IMR-90 (cell line): ENCODE measurements at regions not wholly inside any gene's neighbourhood (a gene's known extent, or its start where the extent isn't known, plus 50 kb on each side); places are given as distances from the start of the nearest gene placed in this dataset.

Experiments
- ATAC-seq: fragments of 200-7000 bp; cut with Tn5 transposase; 2 replicates; pipeline ENCODE4 v1.9.1; 2020; ENCODE audit warnings: low read depth, mild to moderate bottlenecking, moderate library complexity
- BruUV-seq: library from RNA; stranded (reverse); fragments of 400-500 nt; replicated peaks from 2 replicates; lab custom pipeline; 2021; lab: Mats Ljungman, UMichigan
- CTCF ChIA-PET: fragments of 300-600 bp; formaldehyde crosslinking; extraction: SDS; loops from one replicate; lab custom pipeline; 2021; ENCODE audit warnings: antibody characterized with exemption; lab: Yijun Ruan, JAX
- POLR2A ChIA-PET: fragments of 300-600 bp; sonication (Branson Sonifier 250); formaldehyde crosslinking; loops from one replicate; lab custom pipeline; 2022; ENCODE audit warnings: antibody characterized with exemption; ENCODE audit not compliant: unreplicated experiment; lab: Charles Lee
- DNase-seq: peaks from one replicate; pipeline ENCODE4 v3.0.0; 2013
- H2AFZ ChIP-seq: replicated peaks from 2 replicates; pipeline ENCODE3; 2013; ENCODE audit warnings: low read length, mild to moderate bottlenecking; ENCODE audit not compliant: poor library complexity
- H2AK5ac ChIP-seq: 2 replicates; pipeline ENCODE4 v1.6.1; 2013; ENCODE audit warnings: low read depth, low read length, inconsistent platforms
- H2AK9ac ChIP-seq: replicated peaks from 2 replicates; pipeline ENCODE3; 2013; ENCODE audit warnings: mild to moderate bottlenecking, low read depth, low read length, moderate library complexity; ENCODE audit not compliant: poor library complexity
- H2BK120ac ChIP-seq: 2 replicates; pipeline ENCODE4 v1.6.1; 2013; ENCODE audit warnings: low read depth, low read length, inconsistent platforms
- H2BK15ac ChIP-seq: 3 replicates; pipeline ENCODE4 v1.6.1; 2013; ENCODE audit warnings: low read depth, low read length, inconsistent platforms
- H2BK20ac ChIP-seq: 2 replicates; pipeline ENCODE4 v1.6.1; 2013; ENCODE audit warnings: low read depth, mild to moderate bottlenecking, inconsistent platforms, low read length, moderate library complexity
- H2BK5ac ChIP-seq: 2 replicates; pipeline ENCODE4 v1.6.1; 2013; ENCODE audit warnings: mild to moderate bottlenecking, low read depth, low read length, inconsistent platforms; ENCODE audit not compliant: poor library complexity, severe bottlenecking
- H3K14ac ChIP-seq: replicated peaks from 2 replicates; pipeline ENCODE4 v1.6.1; 2013; ENCODE audit warnings: low read depth, low read length, inconsistent platforms
- H3K18ac ChIP-seq: 2 replicates; pipeline ENCODE4 v1.6.1; 2013; ENCODE audit warnings: low read depth, low read length, control low read depth
- H3K23ac ChIP-seq: 2 replicates; pipeline ENCODE4 v1.6.1; 2013; ENCODE audit warnings: low read depth, low read length, inconsistent platforms
- H3K27ac ChIP-seq: 2 replicates; pipeline ENCODE4 v1.5.1; 2013; ENCODE audit warnings: mild to moderate bottlenecking, control low read depth, low read length; ENCODE audit not compliant: insufficient read depth
- H3K27me3 ChIP-seq: 2 replicates; pipeline ENCODE4 v1.6.1; 2013; ENCODE audit warnings: low read length; ENCODE audit not compliant: control insufficient read depth, insufficient read depth
- H3K36me3 ChIP-seq: 2 replicates; pipeline ENCODE4 v1.6.1; 2013; ENCODE audit warnings: low read length, mixed read lengths; ENCODE audit not compliant: control insufficient read depth, insufficient read depth
- H3K4ac ChIP-seq: 2 replicates; pipeline ENCODE4 v1.6.1; 2013; ENCODE audit warnings: low read depth, low read length, inconsistent platforms
- H3K4me1 ChIP-seq: 2 replicates; pipeline ENCODE4 v1.6.1; 2013; ENCODE audit warnings: low read length, mixed read lengths; ENCODE audit not compliant: control insufficient read depth, insufficient read depth
- H3K4me2 ChIP-seq: 2 replicates; pipeline ENCODE4 v1.6.1; 2013; ENCODE audit warnings: low read depth, mild to moderate bottlenecking, control low read depth, low read length, moderate library complexity
- H3K4me3 ChIP-seq: 2 replicates; pipeline ENCODE4 v1.5.1; 2013; ENCODE audit warnings: low read depth, mild to moderate bottlenecking, control low read depth, low read length, moderate library complexity; ENCODE audit not compliant: insufficient read depth
- H3K56ac ChIP-seq: 2 replicates; pipeline ENCODE4 v1.6.1; 2013; ENCODE audit warnings: low read length, inconsistent platforms; ENCODE audit not compliant: insufficient read depth; ENCODE audit errors: extremely low read depth
- H3K79me1 ChIP-seq, 2 experiments: 2 replicates each; pipeline ENCODE4 v1.6.1; 2013; ENCODE audit warnings: low read length in 2 of 2, inconsistent platforms in 1 of 2, low read depth in 1 of 2
- H3K9ac ChIP-seq: 2 replicates; pipeline ENCODE4 v1.6.1; 2013; ENCODE audit warnings: low read depth, low read length, control low read depth
- H3K9me1 ChIP-seq: 2 replicates; pipeline ENCODE4 v1.6.1; 2013; ENCODE audit warnings: low read length, inconsistent platforms; ENCODE audit not compliant: insufficient read depth
- H3K9me3 ChIP-seq: 2 replicates; pipeline ENCODE4 v1.6.1; 2013; ENCODE audit warnings: low read length; ENCODE audit not compliant: control insufficient read depth, insufficient read depth
- H4K20me1 ChIP-seq: 2 replicates; pipeline ENCODE4 v1.6.1; 2013; ENCODE audit warnings: low read length, inconsistent platforms; ENCODE audit not compliant: insufficient read depth
- H4K5ac ChIP-seq: 2 replicates; pipeline ENCODE4 v1.6.1; 2013; ENCODE audit warnings: mild to moderate bottlenecking, low read depth, low read length, control low read depth
- H4K8ac ChIP-seq, 2 experiments: 2 replicates each; pipeline ENCODE4 v1.6.1; 2013; ENCODE audit warnings: low read depth in 2 of 2, low read length in 2 of 2, control low read depth in 1 of 2, inconsistent platforms in 1 of 2
- H4K91ac ChIP-seq: 2 replicates; pipeline ENCODE4 v1.6.1; 2013; ENCODE audit warnings: low read depth, low read length, inconsistent platforms; ENCODE audit not compliant: insufficient read depth
- BHLHE40 ChIP-seq: fragments of 150-350 bp; IDR thresholded peaks from 2 replicates; pipeline ENCODE4 v1.6.1; 2016; ENCODE audit warnings: mild to moderate bottlenecking, low read depth, low read length
- CEBPB ChIP-seq: IDR thresholded peaks from 2 replicates; pipeline ENCODE4 v1.6.1; 2012; ENCODE audit warnings: low read depth, low read length, improper control_type of control experiment
- CHD1 ChIP-seq: IDR thresholded peaks from 2 replicates; pipeline ENCODE4 v1.6.1; 2012; ENCODE audit warnings: low read depth, low read length, improper control_type of control experiment
- CTCF ChIP-seq: conservative IDR thresholded peaks from 2 replicates; pipeline ENCODE4 v1.5.1; 2012; ENCODE audit warnings: mild to moderate bottlenecking, low read depth, low read length, improper control_type of control experiment
- FOS ChIP-seq: fragments of 150-350 bp; IDR thresholded peaks from 2 replicates; pipeline ENCODE4 v1.6.1; 2016; ENCODE audit warnings: low read depth, low read length
- MAFK ChIP-seq: IDR thresholded peaks from 2 replicates; pipeline ENCODE4 v1.6.1; 2012; ENCODE audit warnings: low read depth, low read length, improper control_type of control experiment
- MAZ ChIP-seq: IDR thresholded peaks from 2 replicates; pipeline ENCODE4 v1.6.1; 2012; ENCODE audit warnings: low read depth, mild to moderate bottlenecking, low read length, improper control_type of control experiment, moderate library complexity, borderline replicate concordance
- MXI1 ChIP-seq: IDR thresholded peaks from 2 replicates; pipeline ENCODE4 v1.6.1; 2012; ENCODE audit warnings: low read depth, mild to moderate bottlenecking, low read length, moderate library complexity, borderline replicate concordance
- NFE2L2 ChIP-seq: fragments of 150-350 bp; IDR thresholded peaks from 2 replicates; pipeline ENCODE4 v1.6.1; 2016; ENCODE audit warnings: low read depth, mild to moderate bottlenecking, low read length
- POLR2A ChIP-seq: IDR thresholded peaks from 2 replicates; pipeline ENCODE4 v1.6.1; 2012; ENCODE audit warnings: mild to moderate bottlenecking, low read depth, low read length
- RAD21 ChIP-seq: IDR thresholded peaks from 2 replicates; pipeline ENCODE4 v1.6.1; 2012; ENCODE audit warnings: low read length, improper control_type of control experiment
- RCOR1 ChIP-seq: IDR thresholded peaks from 2 replicates; pipeline ENCODE4 v1.6.1; 2012; ENCODE audit warnings: mild to moderate bottlenecking, low read length, improper control_type of control experiment; ENCODE audit not compliant: insufficient replicate concordance
- RFX5 ChIP-seq: IDR thresholded peaks from 2 replicates; pipeline ENCODE4 v1.8.0; 2012; ENCODE audit warnings: low read depth, mild to moderate bottlenecking, low read length, moderate library complexity
- SMC3 ChIP-seq: fragments of 150-350 bp; IDR thresholded peaks from 2 replicates; pipeline ENCODE4 v1.6.1; 2016; ENCODE audit warnings: low read depth, mild to moderate bottlenecking, antibody characterized with exemption, low read length, moderate library complexity
- WGBS, 2 experiments: methylation state at CpG; one replicate each; pipeline versions ENCODE4 v1.1.5 to v1.1.7; 2013; ENCODE audit warnings: missing lambda C conversion rate in 2 of 2; ENCODE audit not compliant: insufficient read length in 1 of 2; ENCODE audit errors: extremely low coverage in 2 of 2; 5-methylcytosine and 5-hydroxymethylcytosine counted together
- dilution Hi-C: fragments of 300-500 bp; cut with HindIII; formaldehyde crosslinking; loops from one replicate; pipeline ENCODE4 v1.14.3; 2018; ENCODE audit warnings: low sequenced_read_pairs; ENCODE audit not compliant: unreplicated experiment
- in situ Hi-C: fragments of 300-500 bp; cut with MboI; formaldehyde crosslinking; loops from 3 replicates; pipeline ENCODE4 v1.14.3; 2019; ENCODE audit warnings: low sequenced_read_pairs, inconsistent platforms, mixed read lengths
- intact Hi-C: fragments of 100-400 bp; cut with micrococcal nuclease; formaldehyde crosslinking; loops from 2 replicates; pipeline ENCODE4 v1.10.0; 2022
- TF ChIP-seq, protein P1 (sequence below): fragments of 150-350 bp; IDR thresholded peaks from 2 replicates; pipeline ENCODE4 v1.6.1; 2017; ENCODE audit warnings: mild to moderate bottlenecking, antibody characterized with exemption, low read length, low read depth
- TF ChIP-seq, protein P2 (sequence below): fragments of 150-350 bp; IDR thresholded peaks from 2 replicates; pipeline ENCODE4 v1.6.1; 2016; ENCODE audit warnings: low read depth, mild to moderate bottlenecking, low read length, moderate library complexity, borderline replicate concordance

- no peak overlapping the region for H3K4me3 ChIP-seq
- ChIA-PET POLR2A (no interaction called here), CTCF (interaction anchor here (0.8 kb wide), 1 partner anchor 9 kb away, joined by 3 read pairs; no protein-coding TSS in a partner anchor)
- DNase-seq (no peak), ATAC-seq (0 out of 2 replicates have a peak, but pooled peaks have one; percentile 32)
- no peaks in the 10 kb centered on the region; the same call in 1 of the 2 replicates for H3K4me1 ChIP-seq
- H3K9me3 ChIP-seq = no peaks in the 10 kb centered on the region
- intact Hi-C loops (loop anchor here (5.0 kb wide), 1 partner anchor 61 kb away; no protein-coding TSS in a partner anchor), in situ Hi-C loops (loop anchor here (25.0 kb wide), 1 partner anchor 771 kb away; the partner anchor contains the start of gene SEMA5A), dilution Hi-C loops (no loop called here)
- H3K9ac ChIP-seq = no peak overlapping the region
- H4K5ac ChIP-seq = no peak overlapping the region
- H3K23ac ChIP-seq = no peak overlapping the region
- no peaks in the 10 kb centered on the region for H4K20me1 ChIP-seq
- H2BK15ac ChIP-seq = no peak overlapping the region
- no peaks in the 10 kb centered on the region for H3K9me1 ChIP-seq
- TF ChIP-seq RFX5 (no peak), RAD21 (no peak), NFE2L2 (no peak), BHLHE40 (no peak), CHD1 (no peak), FOS (no peak), CEBPB (no peak), RCOR1 (no peak), MAFK (no peak), CTCF (no peak), MAZ (no peak), POLR2A (no peak), SMC3 (no peak), MXI1 (no peak)
- TF ChIP-seq, protein P1, sequence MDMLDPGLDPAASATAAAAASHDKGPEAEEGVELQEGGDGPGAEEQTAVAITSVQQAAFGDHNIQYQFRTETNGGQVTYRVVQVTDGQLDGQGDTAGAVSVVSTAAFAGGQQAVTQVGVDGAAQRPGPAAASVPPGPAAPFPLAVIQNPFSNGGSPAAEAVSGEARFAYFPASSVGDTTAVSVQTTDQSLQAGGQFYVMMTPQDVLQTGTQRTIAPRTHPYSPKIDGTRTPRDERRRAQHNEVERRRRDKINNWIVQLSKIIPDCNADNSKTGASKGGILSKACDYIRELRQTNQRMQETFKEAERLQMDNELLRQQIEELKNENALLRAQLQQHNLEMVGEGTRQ = no peak
- TF ChIP-seq, protein P2, sequence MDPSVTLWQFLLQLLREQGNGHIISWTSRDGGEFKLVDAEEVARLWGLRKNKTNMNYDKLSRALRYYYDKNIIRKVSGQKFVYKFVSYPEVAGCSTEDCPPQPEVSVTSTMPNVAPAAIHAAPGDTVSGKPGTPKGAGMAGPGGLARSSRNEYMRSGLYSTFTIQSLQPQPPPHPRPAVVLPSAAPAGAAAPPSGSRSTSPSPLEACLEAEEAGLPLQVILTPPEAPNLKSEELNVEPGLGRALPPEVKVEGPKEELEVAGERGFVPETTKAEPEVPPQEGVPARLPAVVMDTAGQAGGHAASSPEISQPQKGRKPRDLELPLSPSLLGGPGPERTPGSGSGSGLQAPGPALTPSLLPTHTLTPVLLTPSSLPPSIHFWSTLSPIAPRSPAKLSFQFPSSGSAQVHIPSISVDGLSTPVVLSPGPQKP = no peak
- H2BK20ac ChIP-seq = peak overlapping the region; percentile 2; the same call in 1 of the 2 replicates
- H4K8ac ChIP-seq = no peak overlapping the region; a peak in 1 of 4 replicates
- H3K14ac ChIP-seq = no peak overlapping the region
- no peak overlapping the region for H3K4ac ChIP-seq
- H3K36me3 ChIP-seq = no peaks in the 10 kb centered on the region
- H3K27me3 ChIP-seq = no peaks in the 10 kb centered on the region
- 0 out of 2 replicates have a peak overlapping the region, but pooled peaks have one; percentile 3 for H2BK120ac ChIP-seq
- H2BK5ac ChIP-seq = no peak overlapping the region
- H4K91ac ChIP-seq = no peak overlapping the region
- no peak overlapping the region for H3K56ac ChIP-seq
- no TSS peak for BruUV-seq
- no peak overlapping the region for H2AFZ ChIP-seq
- H3K18ac ChIP-seq = no peak overlapping the region; the same call in 1 of the 2 replicates
- no CpG with 5 or more reads among the region's 3 CpGs for WGBS, 2 experiments
- H3K4me2 ChIP-seq = no peak overlapping the region
- H3K79me1 ChIP-seq = no peaks in the 10 kb centered on the region
- no peak overlapping the region for H3K27ac ChIP-seq
- 0 out of 2 replicates have a peak overlapping the region, but pooled peaks have one; percentile 11 for H2AK5ac ChIP-seq
- H2AK9ac ChIP-seq = no peak overlapping the region
Observed at GRCh38 chr5:8765886-8766285, 780.0 kb downstream of the SEMA5A start.
